K562 (cell line): ENCODE measurements at regions not wholly inside any gene's neighbourhood (a gene's known extent, or its start where the extent isn't known, plus 50 kb on each side); places are given as distances from the start of the nearest gene placed in this dataset.

Experiments used
- CREM ChIP-seq: IDR thresholded peaks from 2 replicates; pipeline ENCODE4 v1.6.1; 2014; ENCODE audit warnings: antibody characterized with exemption, low read depth
- ELK1 ChIP-seq: sonication (generic); formaldehyde crosslinking; IDR thresholded peaks from 2 replicates; pipeline ENCODE4 v1.8.1; 2022; ENCODE audit warnings: missing genetic modification reagents
- MLLT1 ChIP-seq, 2 experiments: fragments of 450-650 bp; IDR thresholded peaks; 2 replicates each; pipeline ENCODE4 v1.6.1; 2016
- MXI1 ChIP-seq: IDR thresholded peaks from 2 replicates; pipeline ENCODE4 v1.6.1; 2011; ENCODE audit warnings: low read depth, mild to moderate bottlenecking, improper control_type of control experiment, low read length
- NR3C1 ChIP-seq: sonication (generic); formaldehyde crosslinking; IDR thresholded peaks from 2 replicates; pipeline ENCODE4 v1.8.1; 2022; ENCODE audit warnings: missing genetic modification reagents

GRCh38 chr9:109950710-109951443 lies 170.9 kb downstream of the PALM2AKAP2 start:
- TF ChIP-seq MLLT1 (IDR thresholded peaks at IDR 0.05) = no peak
- TF ChIP-seq MXI1 = no peak
- TF ChIP-seq NR3C1 (CRISPR knock-in tag) = no peak
- no peak for TF ChIP-seq ELK1 (CRISPR knock-in tag)
- TF ChIP-seq CREM = no peak
